T-cell (primary cell): ENCODE measurements at regions not wholly inside any gene's neighbourhood (a gene's known extent, or its start where the extent isn't known, plus 50 kb on each side); places are given as distances from the start of the nearest gene placed in this dataset.

ENCODE experiments used
- ATAC-seq, 4 experiments: fragments of 200-7000 bp in 3 of 4; fragments of 150-1000 bp in 1 of 4; cut with Tn5 transposase; replicated peaks in 1 of 4; 1 replicate in 3 of 4; 2 replicates in 1 of 4; pipeline ENCODE4 v1.10.0; 2021; ENCODE audit warnings: moderate library complexity in 3 of 4, mild to moderate bottlenecking in 2 of 4, moderate number of reproducible peaks in 1 of 4
- CTCF ChIA-PET, 2 donors: fragments of 300-600 bp; sonication (Branson Sonifier 250); formaldehyde crosslinking; loops; one replicate each; lab custom pipeline; 2022; ENCODE audit warnings: antibody characterized with exemption in 2 of 2; lab: Charles Lee
- POLR2A ChIA-PET, 2 donors: fragments of 300-600 bp; sonication (Branson Sonifier 250); formaldehyde crosslinking; loops; one replicate each; lab custom pipeline; 2022; ENCODE audit warnings: antibody characterized with exemption in 2 of 2; lab: Charles Lee
- DNase-seq, 35 experiments: peaks; one replicate each; pipeline versions ENCODE4 v3.0.0 to v3.0.0-alpha.2; 2013 to 2023
- H3K27ac ChIP-seq: one replicate; pipeline ENCODE4 v1.5.1; 2013; ENCODE audit warnings: low read length
- H3K27me3 ChIP-seq, 2 experiments: replicated peaks in 1 of 2; 1 replicate in 1 of 2; 2 replicates in 1 of 2; pipeline versions ENCODE4 v1.6.1 to v1.7.0; 2013; ENCODE audit warnings: low read length in 1 of 2, mixed read lengths in 1 of 2; ENCODE audit not compliant: control insufficient read depth in 2 of 2, insufficient read depth in 2 of 2; ENCODE audit errors: extremely low read depth in 1 of 2
- H3K36me3 ChIP-seq, 2 donors: 1 replicate in 1 of 2; 2 replicates in 1 of 2; pipeline versions ENCODE4 v1.6.1 to v1.7.0; 2013; ENCODE audit warnings: low read length in 1 of 2; ENCODE audit not compliant: control insufficient read depth in 2 of 2, insufficient read depth in 1 of 2; ENCODE audit errors: extremely low read depth in 1 of 2
- H3K4me1 ChIP-seq, 2 experiments: 1 replicate in 1 of 2; 2 replicates in 1 of 2; pipeline versions ENCODE4 v1.6.1 to v1.7.0; 2013; ENCODE audit warnings: low read length in 2 of 2, mixed read lengths in 1 of 2; ENCODE audit not compliant: insufficient read depth in 2 of 2, control insufficient read depth in 1 of 2; ENCODE audit errors: extremely low read depth in 1 of 2
- H3K4me3 ChIP-seq, 2 donors: 1 replicate in 1 of 2; 2 replicates in 1 of 2; pipeline versions ENCODE4 v1.5.1 to v1.7.0; 2013; ENCODE audit warnings: mild to moderate bottlenecking in 2 of 2, low read length in 1 of 2, moderate library complexity in 1 of 2; ENCODE audit not compliant: control insufficient read depth in 1 of 2; ENCODE audit errors: extremely low read depth in 1 of 2
- H3K9me3 ChIP-seq: 2 replicates; pipeline ENCODE4 v1.7.0; 2013
- H3K27ac Mint-ChIP-seq, 2 donors: one replicate each; pipeline ENCODE4 v1.8.0; 2020 to 2021; ENCODE audit warnings: mild to moderate bottlenecking in 2 of 2, mixed read lengths in 2 of 2
- H3K27me3 Mint-ChIP-seq, 2 donors: one replicate each; pipeline ENCODE4 v1.8.0; 2021 to 2022; ENCODE audit warnings: mixed read lengths in 2 of 2
- H3K36me3 Mint-ChIP-seq: one replicate; pipeline ENCODE4 v1.8.0; 2021; ENCODE audit warnings: mixed read lengths
- H3K4me1 Mint-ChIP-seq, 3 donors: one replicate each; pipeline ENCODE4 v1.8.0; 2020 to 2022; ENCODE audit warnings: mixed read lengths in 3 of 3, mild to moderate bottlenecking in 1 of 3
- H3K4me3 Mint-ChIP-seq, 3 donors: one replicate each; pipeline ENCODE4 v1.8.0; 2020 to 2022; ENCODE audit warnings: mild to moderate bottlenecking in 3 of 3, mixed read lengths in 3 of 3, moderate library complexity in 3 of 3
- H3K9me3 Mint-ChIP-seq, 3 donors: one replicate each; pipeline ENCODE4 v1.8.0; 2020 to 2022; ENCODE audit warnings: mixed read lengths in 3 of 3
- WGBS: methylation state at CpG from one replicate; pipeline ENCODE4 v1.1.5; 2013; ENCODE audit warnings: missing lambda C conversion rate; ENCODE audit not compliant: insufficient coverage; 5-methylcytosine and 5-hydroxymethylcytosine counted together

DNA sequence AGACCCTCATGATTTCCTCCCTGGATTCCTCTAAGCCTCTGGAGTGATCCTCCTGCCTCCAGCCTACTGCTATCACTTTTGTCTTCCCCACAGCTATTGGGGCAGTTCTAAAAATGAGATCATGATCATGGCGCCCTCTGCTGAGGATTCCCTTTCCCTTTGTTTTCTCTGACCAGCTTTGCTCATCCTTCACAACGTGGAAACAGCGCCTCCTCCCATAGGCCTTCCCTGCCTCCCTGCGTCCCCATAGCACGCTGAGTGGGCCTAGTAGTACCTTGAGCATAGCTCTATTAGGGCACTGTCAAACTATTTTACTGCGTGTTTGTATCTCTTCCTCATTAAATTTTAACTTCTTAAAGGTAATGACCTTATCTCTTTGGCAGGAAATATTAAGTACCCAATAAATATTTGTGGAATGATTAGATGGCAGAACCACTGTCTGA, 207.0 kb upstream of the FANCL start:
- H3K36me3 ChIP-seq, result no peaks in the 10 kb centered on the region
- H3K27me3 Mint-ChIP-seq, result peaks cover 5 to 14% of the 10 kb centered on the region in 2 donors
- no peak overlapping the region for H3K27ac Mint-ChIP-seq
- no peaks in the 10 kb centered on the region for H3K9me3 ChIP-seq
- H3K27ac ChIP-seq, result no peak overlapping the region
- no peaks in the 10 kb centered on the region for H3K4me1 Mint-ChIP-seq
- ChIA-PET CTCF (no interaction called here), POLR2A (no interaction called here)
- 44% methylated on average over 5 of the region's 6 CpGs for WGBS
- no peaks in the 10 kb centered on the region for H3K4me1 ChIP-seq
- no peak for ATAC-seq
- peak in 3 of 35 experiments; percentile 1 to 28 (median 4) for DNase-seq
- no peaks in the 10 kb centered on the region for H3K27me3 ChIP-seq
- no peak overlapping the region for H3K4me3 Mint-ChIP-seq
- H3K4me3 ChIP-seq, result no peak overlapping the region
- H3K9me3 Mint-ChIP-seq, result no peaks in the 10 kb centered on the region
- H3K36me3 Mint-ChIP-seq, result no peaks in the 10 kb centered on the region

DNA sequence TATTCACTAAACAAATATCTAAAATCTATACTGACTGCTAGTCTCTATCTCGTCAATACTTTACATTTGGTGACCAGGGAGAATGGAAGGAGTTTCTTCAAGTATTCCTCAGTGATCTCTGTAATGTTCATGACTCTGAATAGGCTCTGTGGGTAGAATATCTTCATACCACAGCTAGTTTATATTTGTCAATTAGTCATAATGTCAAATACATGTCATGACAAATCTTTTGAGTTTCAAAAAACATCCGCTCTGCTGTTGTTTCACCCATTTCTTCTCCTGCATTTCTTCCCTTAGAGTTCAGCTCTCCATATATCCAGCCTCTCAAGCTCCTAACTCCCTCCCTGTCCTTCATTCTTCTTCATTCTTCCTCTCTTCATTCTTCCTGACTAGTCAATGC, 206.5 kb upstream of the FANCL start:
- CTCF ChIA-PET, result no interaction called here
- H3K4me3 Mint-ChIP-seq, result no peak overlapping the region
- ATAC-seq, result no peak

DNA sequence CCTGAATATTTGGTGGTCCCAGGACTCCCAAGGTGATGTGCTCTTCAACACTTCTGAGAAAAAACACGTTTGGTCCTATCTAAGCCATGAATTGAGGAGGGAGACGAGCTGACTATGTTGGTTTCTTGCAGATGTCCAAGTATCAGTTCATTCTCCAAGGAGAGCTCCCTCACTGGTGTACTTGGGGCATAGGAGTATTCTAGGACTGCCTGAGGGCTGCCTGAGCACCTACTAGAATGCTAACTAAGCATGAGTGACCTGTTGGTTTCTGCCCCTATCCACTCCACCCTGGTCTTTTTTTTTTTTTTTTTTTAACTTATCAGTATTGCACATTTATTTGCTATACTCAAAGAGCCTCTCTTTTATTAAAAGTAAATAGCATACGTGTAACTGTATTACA, 200.5 kb upstream of the FANCL start:
- H3K4me3 ChIP-seq, result no peak overlapping the region
- no CpG with 5 or more reads among the region's 3 CpGs for WGBS
- no peaks in the 10 kb centered on the region for H3K36me3 ChIP-seq
- H3K27ac ChIP-seq, result no peak overlapping the region
- ATAC-seq (no peak), DNase-seq (no peak)
- Mint-ChIP-seq H3K36me3 (no peaks in the 10 kb centered on the region), H3K4me1 (no peaks in the 10 kb centered on the region), H3K27me3 (peaks cover 3 to 5% of the 10 kb centered on the region in 2 donors), H3K27ac (no peak overlapping the region), H3K4me3 (no peak overlapping the region), H3K9me3 (no peaks in the 10 kb centered on the region)
- no peaks in the 10 kb centered on the region for H3K4me1 ChIP-seq
- CTCF ChIA-PET, result interaction anchor here in 1 of 2 donors (0.7 kb wide), 1 partner anchor 17 kb away, joined by 6 read pairs; no protein-coding TSS in a partner anchor
- H3K27me3 ChIP-seq, result no peaks in the 10 kb centered on the region
- no peaks in the 10 kb centered on the region for H3K9me3 ChIP-seq
- POLR2A ChIA-PET, result no interaction called here

More for the DNA sequence above, 206.5 kb upstream of the FANCL start:
- POLR2A ChIA-PET, result no interaction called here
- H3K27me3 Mint-ChIP-seq, result peaks cover 5 to 14% of the 10 kb centered on the region in 2 donors
- H3K9me3 Mint-ChIP-seq, result no peaks in the 10 kb centered on the region
- Histone ChIP-seq H3K36me3 (no peaks in the 10 kb centered on the region), H3K27me3 (no peaks in the 10 kb centered on the region), H3K9me3 (no peaks in the 10 kb centered on the region), H3K27ac (no peak overlapping the region), H3K4me3 (no peak overlapping the region), H3K4me1 (no peaks in the 10 kb centered on the region)
- WGBS, result 93% methylated on average over 1 of the region's 2 CpGs
- DNase-seq, result no peak
- H3K36me3 Mint-ChIP-seq, result no peaks in the 10 kb centered on the region
- no peak overlapping the region for H3K27ac Mint-ChIP-seq
- no peaks in the 10 kb centered on the region for H3K4me1 Mint-ChIP-seq

DNA sequence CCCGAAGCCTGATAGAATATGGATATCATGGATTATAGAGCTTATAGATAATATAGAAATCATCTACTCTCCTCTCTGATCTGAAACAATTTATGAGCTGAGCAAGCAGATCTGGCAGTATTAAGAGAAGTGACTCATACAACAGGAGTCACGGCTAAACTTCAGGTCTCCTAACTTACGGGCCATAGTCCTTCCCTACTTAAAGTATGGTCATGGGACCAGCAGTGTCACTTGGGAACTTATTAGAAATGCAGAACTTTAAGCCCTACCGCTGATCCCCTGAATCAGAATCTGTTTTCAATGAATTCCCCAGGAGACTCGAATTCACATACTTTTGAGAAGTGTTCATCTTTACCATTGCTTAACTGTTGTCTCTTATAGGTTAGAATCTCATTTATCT, 195.7 kb upstream of the FANCL start:
- Mint-ChIP-seq H3K27ac (no peak overlapping the region), H3K27me3 (peaks cover 3 to 5% of the 10 kb centered on the region in 2 donors), H3K4me3 (no peak overlapping the region), H3K9me3 (no peaks in the 10 kb centered on the region), H3K4me1 (no peaks in the 10 kb centered on the region), H3K36me3 (no peaks in the 10 kb centered on the region)
- H3K4me3 ChIP-seq, result no peak overlapping the region
- H3K4me1 ChIP-seq, result no peaks in the 10 kb centered on the region
- POLR2A ChIA-PET, result no interaction called here
- H3K9me3 ChIP-seq, result no peaks in the 10 kb centered on the region
- 85% methylated on average over 2 of the region's 5 CpGs for WGBS
- ATAC-seq (no peak), DNase-seq (no peak)
- CTCF ChIA-PET, result no interaction called here
- no peaks in the 10 kb centered on the region for H3K36me3 ChIP-seq
- no peak overlapping the region for H3K27ac ChIP-seq
- no peaks in the 10 kb centered on the region for H3K27me3 ChIP-seq

DNA sequence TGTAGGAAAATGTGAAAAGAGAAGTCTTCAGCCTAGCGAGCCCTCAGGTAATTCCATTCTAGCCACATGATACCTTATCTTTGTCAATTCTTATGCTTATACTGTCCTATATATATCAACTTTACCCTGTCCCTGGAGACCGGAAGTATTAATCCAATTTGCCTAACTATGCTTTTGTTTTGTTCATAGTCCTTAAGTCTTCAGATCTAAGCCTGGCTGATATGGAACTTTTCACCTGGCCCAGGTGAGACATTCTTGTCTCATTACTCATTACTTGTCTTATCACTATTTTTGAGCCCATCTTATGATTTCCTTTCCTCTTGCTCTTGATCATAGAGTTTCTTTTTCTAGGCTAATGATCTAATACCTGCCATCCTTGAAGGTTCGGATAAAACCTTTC, 194.1 kb upstream of the FANCL start:
- ChIA-PET CTCF (interaction anchor here in 1 of 2 donors (0.6 kb wide), 1 partner anchor 270 kb away, joined by 3 read pairs; no protein-coding TSS in a partner anchor), POLR2A (interaction anchor here in 1 of 2 donors (0.6 kb wide), 1 partner anchor 29 kb away, joined by 3 read pairs; no protein-coding TSS in a partner anchor)
- Histone ChIP-seq H3K36me3 (no peaks in the 10 kb centered on the region), H3K27ac (no peak overlapping the region), H3K9me3 (no peaks in the 10 kb centered on the region), H3K27me3 (no peaks in the 10 kb centered on the region), H3K4me1 (no peaks in the 10 kb centered on the region), H3K4me3 (no peak overlapping the region)
- ATAC-seq (no peak), DNase-seq (no peak)
- WGBS, result 88% methylated on average over 1 of the region's 3 CpGs
- Mint-ChIP-seq H3K36me3 (no peaks in the 10 kb centered on the region), H3K4me1 (no peaks in the 10 kb centered on the region), H3K27me3 (peaks cover 5 to 8% of the 10 kb centered on the region in 2 donors), H3K4me3 (no peak overlapping the region), H3K27ac (no peak overlapping the region), H3K9me3 (no peaks in the 10 kb centered on the region)

DNA sequence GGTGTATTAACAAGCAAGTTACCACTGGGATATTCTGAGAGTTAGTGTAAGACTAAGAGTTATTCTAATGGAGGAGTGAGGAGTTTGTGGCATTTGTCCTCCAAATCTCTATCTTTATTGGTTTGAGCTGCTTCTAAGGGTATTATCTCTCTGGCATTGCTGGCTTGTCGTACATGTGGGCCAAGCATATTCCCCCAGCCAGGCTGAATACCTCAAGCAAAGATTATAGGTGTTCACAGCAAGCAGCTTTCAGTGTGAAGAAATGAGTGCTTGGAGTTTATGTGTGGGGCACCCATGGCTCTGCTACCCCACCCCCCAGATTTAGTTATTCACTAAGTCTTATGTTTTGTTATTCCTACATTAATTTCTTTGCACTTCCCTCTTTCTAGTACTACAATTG, 193.6 kb upstream of the FANCL start:
- no peak overlapping the region for H3K27ac Mint-ChIP-seq
- CTCF ChIA-PET, result no interaction called here
- H3K36me3 Mint-ChIP-seq, result no peaks in the 10 kb centered on the region
- Histone ChIP-seq H3K27me3 (no peaks in the 10 kb centered on the region), H3K9me3 (no peaks in the 10 kb centered on the region), H3K36me3 (no peaks in the 10 kb centered on the region), H3K27ac (no peak overlapping the region), H3K4me3 (no peak overlapping the region), H3K4me1 (no peaks in the 10 kb centered on the region)
- DNase-seq (no peak), ATAC-seq (no peak)
- WGBS, result no CpG with 5 or more reads among the region's 1 CpG
- POLR2A ChIA-PET, result no interaction called here
- H3K27me3 Mint-ChIP-seq, result peaks cover 10 to 13% of the 10 kb centered on the region in 2 donors
- no peak overlapping the region for H3K4me3 Mint-ChIP-seq
- H3K4me1 Mint-ChIP-seq, result no peaks in the 10 kb centered on the region
- H3K9me3 Mint-ChIP-seq, result no peaks in the 10 kb centered on the region
